ENCODE measurements at regions not wholly inside any gene's neighbourhood (a gene's known extent, or its start where the extent isn't known, plus 50 kb on each side); places are given as distances from the start of the nearest gene placed in this dataset.
A peak's percentile ranks its signal among the peaks of the same experiment; 100 is the strongest.

DNA sequence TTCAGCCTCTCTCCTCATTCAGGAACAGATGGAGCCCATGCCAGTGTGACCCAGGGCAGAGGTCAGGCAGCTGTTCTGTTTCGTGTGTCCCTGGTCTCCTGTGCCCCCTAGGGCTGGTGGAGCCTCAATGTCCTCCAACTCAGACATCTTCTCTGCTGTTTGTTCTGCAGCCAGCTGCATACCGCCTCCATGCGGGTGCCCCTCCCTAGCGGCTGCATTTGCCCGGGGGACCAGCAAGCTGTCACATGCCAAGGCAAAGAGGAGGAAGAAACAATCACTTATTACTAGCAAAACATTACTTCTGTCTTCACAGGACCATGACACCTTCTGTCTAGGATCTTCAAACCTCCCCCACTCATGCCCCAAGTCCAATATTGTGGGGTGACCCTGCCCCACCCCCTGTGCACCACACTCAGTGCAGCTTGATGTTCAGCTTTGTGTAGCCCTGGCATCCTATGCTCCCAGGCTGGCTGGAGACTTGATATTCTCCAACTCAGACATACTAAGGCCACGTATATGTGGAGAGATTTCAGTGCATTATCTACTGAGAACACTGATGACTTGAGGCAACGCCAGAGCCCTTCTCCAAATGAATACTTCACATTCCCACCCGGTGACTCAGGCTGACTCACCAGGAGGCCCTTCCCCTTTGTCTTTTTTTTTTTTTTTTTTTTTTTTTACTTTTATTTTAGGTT lies 188.9 kb downstream of the SKIDA1 start (continued):
- TF ChIP-seq, protein P1, sequence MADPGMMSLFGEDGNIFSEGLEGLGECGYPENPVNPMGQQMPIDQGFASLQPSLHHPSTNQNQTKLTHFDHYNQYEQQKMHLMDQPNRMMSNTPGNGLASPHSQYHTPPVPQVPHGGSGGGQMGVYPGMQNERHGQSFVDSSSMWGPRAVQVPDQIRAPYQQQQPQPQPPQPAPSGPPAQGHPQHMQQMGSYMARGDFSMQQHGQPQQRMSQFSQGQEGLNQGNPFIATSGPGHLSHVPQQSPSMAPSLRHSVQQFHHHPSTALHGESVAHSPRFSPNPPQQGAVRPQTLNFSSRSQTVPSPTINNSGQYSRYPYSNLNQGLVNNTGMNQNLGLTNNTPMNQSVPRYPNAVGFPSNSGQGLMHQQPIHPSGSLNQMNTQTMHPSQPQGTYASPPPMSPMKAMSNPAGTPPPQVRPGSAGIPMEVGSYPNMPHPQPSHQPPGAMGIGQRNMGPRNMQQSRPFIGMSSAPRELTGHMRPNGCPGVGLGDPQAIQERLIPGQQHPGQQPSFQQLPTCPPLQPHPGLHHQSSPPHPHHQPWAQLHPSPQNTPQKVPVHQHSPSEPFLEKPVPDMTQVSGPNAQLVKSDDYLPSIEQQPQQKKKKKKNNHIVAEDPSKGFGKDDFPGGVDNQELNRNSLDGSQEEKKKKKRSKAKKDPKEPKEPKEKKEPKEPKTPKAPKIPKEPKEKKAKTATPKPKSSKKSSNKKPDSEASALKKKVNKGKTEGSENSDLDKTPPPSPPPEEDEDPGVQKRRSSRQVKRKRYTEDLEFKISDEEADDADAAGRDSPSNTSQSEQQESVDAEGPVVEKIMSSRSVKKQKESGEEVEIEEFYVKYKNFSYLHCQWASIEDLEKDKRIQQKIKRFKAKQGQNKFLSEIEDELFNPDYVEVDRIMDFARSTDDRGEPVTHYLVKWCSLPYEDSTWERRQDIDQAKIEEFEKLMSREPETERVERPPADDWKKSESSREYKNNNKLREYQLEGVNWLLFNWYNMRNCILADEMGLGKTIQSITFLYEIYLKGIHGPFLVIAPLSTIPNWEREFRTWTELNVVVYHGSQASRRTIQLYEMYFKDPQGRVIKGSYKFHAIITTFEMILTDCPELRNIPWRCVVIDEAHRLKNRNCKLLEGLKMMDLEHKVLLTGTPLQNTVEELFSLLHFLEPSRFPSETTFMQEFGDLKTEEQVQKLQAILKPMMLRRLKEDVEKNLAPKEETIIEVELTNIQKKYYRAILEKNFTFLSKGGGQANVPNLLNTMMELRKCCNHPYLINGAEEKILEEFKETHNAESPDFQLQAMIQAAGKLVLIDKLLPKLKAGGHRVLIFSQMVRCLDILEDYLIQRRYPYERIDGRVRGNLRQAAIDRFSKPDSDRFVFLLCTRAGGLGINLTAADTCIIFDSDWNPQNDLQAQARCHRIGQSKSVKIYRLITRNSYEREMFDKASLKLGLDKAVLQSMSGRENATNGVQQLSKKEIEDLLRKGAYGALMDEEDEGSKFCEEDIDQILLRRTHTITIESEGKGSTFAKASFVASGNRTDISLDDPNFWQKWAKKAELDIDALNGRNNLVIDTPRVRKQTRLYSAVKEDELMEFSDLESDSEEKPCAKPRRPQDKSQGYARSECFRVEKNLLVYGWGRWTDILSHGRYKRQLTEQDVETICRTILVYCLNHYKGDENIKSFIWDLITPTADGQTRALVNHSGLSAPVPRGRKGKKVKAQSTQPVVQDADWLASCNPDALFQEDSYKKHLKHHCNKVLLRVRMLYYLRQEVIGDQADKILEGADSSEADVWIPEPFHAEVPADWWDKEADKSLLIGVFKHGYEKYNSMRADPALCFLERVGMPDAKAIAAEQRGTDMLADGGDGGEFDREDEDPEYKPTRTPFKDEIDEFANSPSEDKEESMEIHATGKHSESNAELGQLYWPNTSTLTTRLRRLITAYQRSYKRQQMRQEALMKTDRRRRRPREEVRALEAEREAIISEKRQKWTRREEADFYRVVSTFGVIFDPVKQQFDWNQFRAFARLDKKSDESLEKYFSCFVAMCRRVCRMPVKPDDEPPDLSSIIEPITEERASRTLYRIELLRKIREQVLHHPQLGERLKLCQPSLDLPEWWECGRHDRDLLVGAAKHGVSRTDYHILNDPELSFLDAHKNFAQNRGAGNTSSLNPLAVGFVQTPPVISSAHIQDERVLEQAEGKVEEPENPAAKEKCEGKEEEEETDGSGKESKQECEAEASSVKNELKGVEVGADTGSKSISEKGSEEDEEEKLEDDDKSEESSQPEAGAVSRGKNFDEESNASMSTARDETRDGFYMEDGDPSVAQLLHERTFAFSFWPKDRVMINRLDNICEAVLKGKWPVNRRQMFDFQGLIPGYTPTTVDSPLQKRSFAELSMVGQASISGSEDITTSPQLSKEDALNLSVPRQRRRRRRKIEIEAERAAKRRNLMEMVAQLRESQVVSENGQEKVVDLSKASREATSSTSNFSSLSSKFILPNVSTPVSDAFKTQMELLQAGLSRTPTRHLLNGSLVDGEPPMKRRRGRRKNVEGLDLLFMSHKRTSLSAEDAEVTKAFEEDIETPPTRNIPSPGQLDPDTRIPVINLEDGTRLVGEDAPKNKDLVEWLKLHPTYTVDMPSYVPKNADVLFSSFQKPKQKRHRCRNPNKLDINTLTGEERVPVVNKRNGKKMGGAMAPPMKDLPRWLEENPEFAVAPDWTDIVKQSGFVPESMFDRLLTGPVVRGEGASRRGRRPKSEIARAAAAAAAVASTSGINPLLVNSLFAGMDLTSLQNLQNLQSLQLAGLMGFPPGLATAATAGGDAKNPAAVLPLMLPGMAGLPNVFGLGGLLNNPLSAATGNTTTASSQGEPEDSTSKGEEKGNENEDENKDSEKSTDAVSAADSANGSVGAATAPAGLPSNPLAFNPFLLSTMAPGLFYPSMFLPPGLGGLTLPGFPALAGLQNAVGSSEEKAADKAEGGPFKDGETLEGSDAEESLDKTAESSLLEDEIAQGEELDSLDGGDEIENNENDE (IDR thresholded peaks at IDR 0.05; ENCODE audit: insufficient replicate concordance, low read length): no peak
- TF ChIP-seq SIN3A (conservative IDR thresholded peaks at IDR 0.05 in 1 of 2, IDR thresholded peaks at IDR 0.05 in 1 of 2; ENCODE audit: low read depth in 1 of 2, low read length in 2 of 2) (no peak), RAD21 (IDR thresholded peaks at IDR 0.05 in 1 of 2, conservative IDR thresholded peaks at IDR 0.05 in 1 of 2; ENCODE audit: low read depth in 2 of 2, low read length in 2 of 2) (peak; percentile 35 to 55; a peak in 3 of 4 replicates), BRCA1 (IDR thresholded peaks at IDR 0.05; ENCODE audit: low read depth, low read length) (no peak), KDM1A (IDR thresholded peaks at IDR 0.05; ENCODE audit: borderline replicate concordance, low read length) (no peak), TBP (IDR thresholded peaks at IDR 0.05; ENCODE audit: low read depth, low read length) (no peak)
- TF ChIP-seq, protein P2, sequence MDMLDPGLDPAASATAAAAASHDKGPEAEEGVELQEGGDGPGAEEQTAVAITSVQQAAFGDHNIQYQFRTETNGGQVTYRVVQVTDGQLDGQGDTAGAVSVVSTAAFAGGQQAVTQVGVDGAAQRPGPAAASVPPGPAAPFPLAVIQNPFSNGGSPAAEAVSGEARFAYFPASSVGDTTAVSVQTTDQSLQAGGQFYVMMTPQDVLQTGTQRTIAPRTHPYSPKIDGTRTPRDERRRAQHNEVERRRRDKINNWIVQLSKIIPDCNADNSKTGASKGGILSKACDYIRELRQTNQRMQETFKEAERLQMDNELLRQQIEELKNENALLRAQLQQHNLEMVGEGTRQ (IDR thresholded peaks at IDR 0.05; ENCODE audit: low read length): no peak
- TF ChIP-seq, protein P3, sequence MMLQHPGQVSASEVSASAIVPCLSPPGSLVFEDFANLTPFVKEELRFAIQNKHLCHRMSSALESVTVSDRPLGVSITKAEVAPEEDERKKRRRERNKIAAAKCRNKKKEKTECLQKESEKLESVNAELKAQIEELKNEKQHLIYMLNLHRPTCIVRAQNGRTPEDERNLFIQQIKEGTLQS (IDR thresholded peaks at IDR 0.05; ENCODE audit: insufficient read depth, low read depth, low read length): 0 out of 2 replicates have a peak, but pooled peaks have one; percentile 30
